Esophagus muscularis mucosa (tissue), 4 donors: ENCODE measurements at regions not wholly inside any gene's neighbourhood (a gene's known extent, or its start where the extent isn't known, plus 50 kb on each side); places are given as distances from the start of the nearest gene placed in this dataset.

ENCODE experiments used
- DNase-seq: peaks from one replicate; pipeline ENCODE4 v3.0.0-alpha.2; 2017; ENCODE audit errors: extremely low spot score
- H3K27ac ChIP-seq, 4 donors: fragments of 200-600 bp; sonication (generic); replicated peaks in 1 of 4; 1 replicate in 3 of 4; 2 replicates in 1 of 4; pipeline ENCODE4 v1.5.1; 2016 to 2019; ENCODE audit warnings: mild to moderate bottlenecking in 1 of 4
- H3K27me3 ChIP-seq, 4 donors: fragments of 200-600 bp; sonication (generic); one replicate each; pipeline versions ENCODE4 v1.5.1 to v1.6.0; 2016 to 2019
- H3K36me3 ChIP-seq, 4 donors: fragments of 200-600 bp; sonication (generic); one replicate each; pipeline ENCODE4 v1.5.1; 2016 to 2019
- H3K4me1 ChIP-seq, 4 donors: fragments of 200-600 bp; sonication (generic); one replicate each; pipeline ENCODE4 v1.5.1; 2016 to 2019
- H3K4me3 ChIP-seq, 4 donors: fragments of 200-600 bp; sonication (generic); 1 replicate in 2 of 4; 2 replicates in 2 of 4; pipeline ENCODE4 v1.5.1; 2016 to 2019; ENCODE audit warnings: mild to moderate bottlenecking in 4 of 4, moderate library complexity in 1 of 4
- H3K9me3 ChIP-seq, 4 donors: fragments of 200-600 bp; sonication (generic); 1 replicate in 3 of 4; 2 replicates in 1 of 4; pipeline ENCODE4 v1.5.1; 2016 to 2019
- EP300 ChIP-seq: sonication (generic); formaldehyde crosslinking; IDR thresholded peaks from one replicate; pipeline ENCODE4 v1.6.1; 2017; ENCODE audit warnings: antibody characterized with exemption
- POLR2A ChIP-seq: fragments of 450-650 bp; IDR thresholded peaks from one replicate; pipeline ENCODE4 v1.6.1; 2017; ENCODE audit warnings: antibody characterized with exemption, moderate library complexity, mild to moderate bottlenecking, low read depth
- POLR2AphosphoS5 ChIP-seq, 2 donors: sonication (generic); formaldehyde crosslinking; IDR thresholded peaks; one replicate each; pipeline ENCODE4 v1.6.1; 2017; ENCODE audit warnings: antibody characterized with exemption in 2 of 2
- WGBS: methylation state at CpG from one replicate; pipeline ENCODE4 v1.1.5; 2018; 5-methylcytosine and 5-hydroxymethylcytosine counted together
- intact Hi-C: fragments of 100-400 bp; cut with DNase I; formaldehyde crosslinking; loops from one replicate; pipeline ENCODE4 v1.15.1; 2023
- TF ChIP-seq, protein P1 (sequence below), 3 experiments: fragments of 200-600 bp in 2 of 3; fragments of 450-650 bp in 1 of 3; sonication (generic) in 2 of 3; IDR thresholded peaks; one replicate each; pipeline ENCODE4 v1.5.1; 2017 to 2019; ENCODE audit warnings: antibody characterized with exemption in 3 of 3, mild to moderate bottlenecking in 2 of 3, moderate library complexity in 1 of 3

DNA sequence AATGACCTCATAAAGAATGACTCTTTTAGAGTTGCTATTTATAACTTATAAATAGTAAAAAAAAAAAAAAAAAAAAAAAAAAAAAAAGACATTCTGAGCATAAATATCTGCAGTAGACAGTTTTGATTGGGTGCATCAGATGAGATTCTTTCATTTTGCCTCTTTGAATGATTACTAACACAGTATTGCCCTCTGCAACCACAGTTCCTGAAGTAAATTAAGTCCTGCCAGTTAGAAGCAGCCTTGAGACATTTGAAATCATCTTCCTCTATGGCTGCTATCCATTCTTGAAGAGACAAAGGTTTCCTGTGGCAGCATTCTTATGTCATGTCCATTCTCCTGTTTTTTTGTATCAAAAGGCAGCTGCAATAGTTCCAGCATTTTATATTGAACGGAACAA lies 892.4 kb upstream of the MIR17HG start:
- Histone ChIP-seq H3K36me3 (no peaks in the 10 kb centered on the region), H3K9me3 (no peaks in the 10 kb centered on the region), H3K27me3 (no peaks in the 10 kb centered on the region), H3K27ac (no peak overlapping the region), H3K4me1 (no peaks in the 10 kb centered on the region), H3K4me3 (no peak overlapping the region)
- intact Hi-C loops, result no loop called here
- WGBS, result 92% methylated on average over 1 of the region's 1 CpG
- no peak for DNase-seq
- TF ChIP-seq POLR2A, result no peak
- TF ChIP-seq POLR2AphosphoS5 (IDR thresholded peaks at IDR 0.05), result no peak
- TF ChIP-seq, protein P1, sequence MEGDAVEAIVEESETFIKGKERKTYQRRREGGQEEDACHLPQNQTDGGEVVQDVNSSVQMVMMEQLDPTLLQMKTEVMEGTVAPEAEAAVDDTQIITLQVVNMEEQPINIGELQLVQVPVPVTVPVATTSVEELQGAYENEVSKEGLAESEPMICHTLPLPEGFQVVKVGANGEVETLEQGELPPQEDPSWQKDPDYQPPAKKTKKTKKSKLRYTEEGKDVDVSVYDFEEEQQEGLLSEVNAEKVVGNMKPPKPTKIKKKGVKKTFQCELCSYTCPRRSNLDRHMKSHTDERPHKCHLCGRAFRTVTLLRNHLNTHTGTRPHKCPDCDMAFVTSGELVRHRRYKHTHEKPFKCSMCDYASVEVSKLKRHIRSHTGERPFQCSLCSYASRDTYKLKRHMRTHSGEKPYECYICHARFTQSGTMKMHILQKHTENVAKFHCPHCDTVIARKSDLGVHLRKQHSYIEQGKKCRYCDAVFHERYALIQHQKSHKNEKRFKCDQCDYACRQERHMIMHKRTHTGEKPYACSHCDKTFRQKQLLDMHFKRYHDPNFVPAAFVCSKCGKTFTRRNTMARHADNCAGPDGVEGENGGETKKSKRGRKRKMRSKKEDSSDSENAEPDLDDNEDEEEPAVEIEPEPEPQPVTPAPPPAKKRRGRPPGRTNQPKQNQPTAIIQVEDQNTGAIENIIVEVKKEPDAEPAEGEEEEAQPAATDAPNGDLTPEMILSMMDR (IDR thresholded peaks at IDR 0.05), result no peak
- no peak for TF ChIP-seq EP300

GRCh38 chr13:90455823-90456222 lies 891.7 kb upstream of the MIR17HG start:
- WGBS, result 74% methylated on average over 3 of the region's 4 CpGs
- H3K4me1 ChIP-seq, result no peaks in the 10 kb centered on the region

DNA sequence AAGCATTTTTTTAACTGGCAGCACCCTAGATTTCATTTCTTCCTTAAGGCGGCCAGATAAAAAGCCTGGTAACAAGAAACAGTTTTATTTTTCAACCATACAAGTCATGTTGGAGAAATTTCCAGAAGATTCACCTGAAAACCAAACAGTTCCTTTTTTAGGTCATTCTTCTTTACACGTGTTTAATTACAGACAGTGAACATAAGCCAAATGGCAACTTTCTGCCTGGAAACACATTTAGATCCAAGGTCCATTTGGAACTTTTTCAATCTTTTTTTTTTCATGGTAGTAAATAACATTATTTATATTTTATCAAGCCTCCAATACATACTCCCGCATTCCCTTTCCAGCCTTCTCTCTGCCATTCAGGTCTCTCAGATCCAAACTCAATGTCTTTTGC lies 886.1 kb upstream of the MIR17HG start:
- H3K27me3 ChIP-seq, result no peaks in the 10 kb centered on the region
- H3K36me3 ChIP-seq, result no peaks in the 10 kb centered on the region
- no peak for DNase-seq
- intact Hi-C loops, result no loop called here
- no peaks in the 10 kb centered on the region for H3K9me3 ChIP-seq
- H3K4me3 ChIP-seq, result no peak overlapping the region
- TF ChIP-seq, protein P1 (IDR thresholded peaks at IDR 0.05), result no peak
- TF ChIP-seq POLR2AphosphoS5 (IDR thresholded peaks at IDR 0.05), result no peak
- TF ChIP-seq EP300, result no peak
- TF ChIP-seq POLR2A, result no peak
- whole genome bisulfite sequencing, result 78% methylated on average over 3 of the region's 3 CpGs
- no peaks in the 10 kb centered on the region for H3K4me1 ChIP-seq
- no peak overlapping the region for H3K27ac ChIP-seq

More at GRCh38 chr13:90455823-90456222, 891.7 kb upstream of the MIR17HG start:
- intact Hi-C loops, result no loop called here
- Histone ChIP-seq H3K4me3 (no peak overlapping the region), H3K27me3 (no peaks in the 10 kb centered on the region), H3K36me3 (no peaks in the 10 kb centered on the region), H3K9me3 (no peaks in the 10 kb centered on the region), H3K27ac (no peak overlapping the region)
- TF ChIP-seq, protein P1 (IDR thresholded peaks at IDR 0.05), result no peak
- TF ChIP-seq POLR2AphosphoS5 (IDR thresholded peaks at IDR 0.05) (no peak), EP300 (no peak), POLR2A (no peak)
- no peak for DNase-seq

- H3K36me3 ChIP-seq, result no peaks in the 10 kb centered on the region
- no peaks in the 10 kb centered on the region for H3K27me3 ChIP-seq
- peaks cover 0 to 6% (median 1%) of the 10 kb centered on the region in 4 donors for H3K4me1 ChIP-seq
- TF ChIP-seq, protein P1 (IDR thresholded peaks at IDR 0.05), result no peak
- no peak for TF ChIP-seq POLR2AphosphoS5 (IDR thresholded peaks at IDR 0.05)
- no peak for TF ChIP-seq EP300
- no peak for TF ChIP-seq POLR2A
- no peak overlapping the region for H3K27ac ChIP-seq
- intact Hi-C loops, result no loop called here
- no peak for DNase-seq
- H3K4me3 ChIP-seq, result no peak overlapping the region
- H3K9me3 ChIP-seq, result no peaks in the 10 kb centered on the region
These were observed 870.3 kb upstream of the MIR17HG start for GRCh38 chr13:90477216-90477615.

DNA sequence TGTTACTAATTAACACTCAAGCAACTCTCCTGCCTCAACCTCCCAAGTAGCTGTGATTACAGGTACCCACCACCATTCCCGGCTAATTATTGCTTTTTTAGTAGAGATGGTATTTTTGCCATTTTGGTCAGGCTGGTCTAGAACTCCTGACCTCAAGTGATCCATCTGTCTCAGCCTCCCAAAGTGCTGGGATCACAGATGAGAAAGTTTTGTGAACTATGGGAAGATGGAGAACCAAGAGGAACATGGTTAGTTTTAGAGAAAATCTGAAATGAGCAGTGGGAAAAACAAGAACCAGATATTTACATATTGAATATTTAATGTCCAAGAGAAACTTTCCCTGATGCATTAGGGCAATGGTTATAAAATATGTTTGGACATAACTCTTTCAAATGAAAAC lies 863.6 kb upstream of the MIR17HG start:
- Histone ChIP-seq H3K36me3 (no peaks in the 10 kb centered on the region), H3K9me3 (no peaks in the 10 kb centered on the region), H3K4me1 (peaks cover 0 to 10% (median 3%) of the 10 kb centered on the region in 4 donors), H3K4me3 (no peak overlapping the region), H3K27ac (no peak overlapping the region), H3K27me3 (no peaks in the 10 kb centered on the region)
- TF ChIP-seq POLR2AphosphoS5 (IDR thresholded peaks at IDR 0.05), result no peak
- TF ChIP-seq POLR2A, result no peak
- TF ChIP-seq EP300, result no peak
- TF ChIP-seq, protein P1 (IDR thresholded peaks at IDR 0.05), result no peak
- WGBS, result 95% methylated on average over 1 of the region's 1 CpG
- intact Hi-C loops, result no loop called here
- no peak for DNase-seq
